CD14-positive monocyte (primary cell): ENCODE measurements at regions not wholly inside any gene's neighbourhood (a gene's known extent, or its start where the extent isn't known, plus 50 kb on each side); places are given as distances from the start of the nearest gene placed in this dataset.

Experiments used
- DNase-seq, 3 donors: peaks; one replicate each; pipeline ENCODE4 v3.0.0-alpha.2; 2011 to 2022
- H2AFZ ChIP-seq: 2 replicates; pipeline ENCODE4 v1.6.0; 2012; ENCODE audit warnings: mild to moderate bottlenecking, low read depth, low read length, inconsistent platforms; ENCODE audit not compliant: insufficient read depth, poor library complexity, severe bottlenecking
- H3K27ac ChIP-seq, 2 donors: 1 replicate in 1 of 2; 2 replicates in 1 of 2; pipeline ENCODE4 v1.5.1; 2012 to 2013; ENCODE audit warnings: low read length in 2 of 2, control low read depth in 1 of 2, inconsistent platforms in 1 of 2, low read depth in 1 of 2, mild to moderate bottlenecking in 1 of 2
- H3K27me3 ChIP-seq, 2 donors: one replicate each; pipeline versions ENCODE4 v1.6.0 to v1.6.1; 2011 to 2013; ENCODE audit warnings: low read length in 2 of 2; ENCODE audit not compliant: control insufficient read depth in 2 of 2, insufficient read depth in 2 of 2
- H3K36me3 ChIP-seq, 2 donors: replicated peaks in 1 of 2; 1 replicate in 1 of 2; 2 replicates in 1 of 2; pipeline versions ENCODE4 v1.5.1 to v1.6.1; 2012 to 2013; ENCODE audit warnings: low read length in 2 of 2, control low read depth in 1 of 2, inconsistent platforms in 1 of 2, mild to moderate bottlenecking in 1 of 2; ENCODE audit not compliant: insufficient read depth in 2 of 2, control insufficient read depth in 1 of 2
- H3K4me1 ChIP-seq, 2 donors: 1 replicate in 1 of 2; 2 replicates in 1 of 2; pipeline versions ENCODE4 v1.5.1 to v1.6.1; 2012 to 2013; ENCODE audit warnings: low read length in 2 of 2, control low read depth in 1 of 2, inconsistent platforms in 1 of 2, mild to moderate bottlenecking in 1 of 2, moderate library complexity in 1 of 2; ENCODE audit not compliant: insufficient read depth in 2 of 2, control insufficient read depth in 1 of 2
- H3K4me2 ChIP-seq: replicated peaks from 2 replicates; pipeline ENCODE3; 2012; ENCODE audit warnings: low read length, moderate library complexity, mild to moderate bottlenecking; ENCODE audit not compliant: poor library complexity, severe bottlenecking; ENCODE audit errors: extremely low read depth
- H3K4me3 ChIP-seq, 3 experiments: fragments of 200-600 bp in 1 of 3; sonication (generic) in 1 of 3; replicated peaks in 1 of 3; 1 replicate in 2 of 3; 2 replicates in 1 of 3; pipeline ENCODE4 v1.5.1; 2011 to 2013; ENCODE audit warnings: low read length in 3 of 3, mild to moderate bottlenecking in 3 of 3, control low read depth in 2 of 3, low read depth in 2 of 3, inconsistent platforms in 1 of 3, moderate library complexity in 1 of 3
- H3K79me2 ChIP-seq: 2 replicates; pipeline ENCODE4 v1.6.0; 2012; ENCODE audit warnings: mild to moderate bottlenecking, control low read depth, inconsistent platforms, low read length, moderate library complexity; ENCODE audit not compliant: insufficient read depth
- H3K9ac ChIP-seq: 2 replicates; pipeline ENCODE4 v1.6.0; 2017; ENCODE audit warnings: low read length, mild to moderate bottlenecking; ENCODE audit not compliant: insufficient read depth, poor library complexity, severe bottlenecking
- H3K9me3 ChIP-seq, 2 donors: replicated peaks in 1 of 2; 1 replicate in 1 of 2; 2 replicates in 1 of 2; pipeline versions ENCODE4 v1.5.1 to v1.6.1; 2012 to 2013; ENCODE audit warnings: low read length in 2 of 2, control low read depth in 1 of 2; ENCODE audit not compliant: control insufficient read depth in 1 of 2, insufficient read depth in 1 of 2
- H4K20me1 ChIP-seq: 2 replicates; pipeline ENCODE4 v1.6.0; 2012; ENCODE audit warnings: mild to moderate bottlenecking, low read length, control low read depth, moderate library complexity; ENCODE audit not compliant: insufficient read depth
- H3K27ac Mint-ChIP-seq, 7 donors: one replicate each; pipeline ENCODE4 v1.8.0; 2020; ENCODE audit warnings: mild to moderate bottlenecking in 7 of 7, mixed read lengths in 7 of 7, moderate library complexity in 6 of 7, inconsistent platforms in 2 of 7
- H3K27me3 Mint-ChIP-seq, 3 donors: one replicate each; pipeline ENCODE4 v1.8.0; 2021 to 2022; ENCODE audit warnings: low read depth in 3 of 3, mild to moderate bottlenecking in 3 of 3, mixed read lengths in 3 of 3, moderate library complexity in 3 of 3, inconsistent platforms in 1 of 3
- H3K36me3 Mint-ChIP-seq, 2 donors: one replicate each; pipeline ENCODE4 v1.8.0; 2020; ENCODE audit warnings: mixed read lengths in 2 of 2, inconsistent platforms in 1 of 2, mild to moderate bottlenecking in 1 of 2
- H3K4me1 Mint-ChIP-seq: one replicate; pipeline ENCODE4 v1.8.0; 2020; ENCODE audit warnings: mild to moderate bottlenecking, mixed read lengths
- H3K4me3 Mint-ChIP-seq, 2 donors: one replicate each; pipeline ENCODE4 v1.8.0; 2020; ENCODE audit warnings: mild to moderate bottlenecking in 2 of 2, mixed read lengths in 2 of 2, moderate library complexity in 1 of 2
- H3K9me3 Mint-ChIP-seq, 7 donors: one replicate each; pipeline ENCODE4 v1.8.0; 2020 to 2022; ENCODE audit warnings: mixed read lengths in 7 of 7, mild to moderate bottlenecking in 6 of 7, moderate library complexity in 6 of 7, inconsistent platforms in 2 of 7
- WGBS: methylation state at CpG from one replicate; pipeline ENCODE4 v1.1.5; 2013; ENCODE audit warnings: missing lambda C conversion rate; ENCODE audit not compliant: insufficient coverage; 5-methylcytosine and 5-hydroxymethylcytosine counted together
- intact Hi-C, 2 donors: fragments of 100-400 bp; cut with micrococcal nuclease; formaldehyde crosslinking; loops; one replicate each; pipeline versions ENCODE4 v1.15.0 to v1.15.1; 2023
- TF ChIP-seq, protein P1 (sequence below): fragments of 200-600 bp; IDR thresholded peaks from one replicate; pipeline ENCODE4 v1.8.0; 2022; ENCODE audit warnings: antibody characterized with exemption, mild to moderate bottlenecking

DNA sequence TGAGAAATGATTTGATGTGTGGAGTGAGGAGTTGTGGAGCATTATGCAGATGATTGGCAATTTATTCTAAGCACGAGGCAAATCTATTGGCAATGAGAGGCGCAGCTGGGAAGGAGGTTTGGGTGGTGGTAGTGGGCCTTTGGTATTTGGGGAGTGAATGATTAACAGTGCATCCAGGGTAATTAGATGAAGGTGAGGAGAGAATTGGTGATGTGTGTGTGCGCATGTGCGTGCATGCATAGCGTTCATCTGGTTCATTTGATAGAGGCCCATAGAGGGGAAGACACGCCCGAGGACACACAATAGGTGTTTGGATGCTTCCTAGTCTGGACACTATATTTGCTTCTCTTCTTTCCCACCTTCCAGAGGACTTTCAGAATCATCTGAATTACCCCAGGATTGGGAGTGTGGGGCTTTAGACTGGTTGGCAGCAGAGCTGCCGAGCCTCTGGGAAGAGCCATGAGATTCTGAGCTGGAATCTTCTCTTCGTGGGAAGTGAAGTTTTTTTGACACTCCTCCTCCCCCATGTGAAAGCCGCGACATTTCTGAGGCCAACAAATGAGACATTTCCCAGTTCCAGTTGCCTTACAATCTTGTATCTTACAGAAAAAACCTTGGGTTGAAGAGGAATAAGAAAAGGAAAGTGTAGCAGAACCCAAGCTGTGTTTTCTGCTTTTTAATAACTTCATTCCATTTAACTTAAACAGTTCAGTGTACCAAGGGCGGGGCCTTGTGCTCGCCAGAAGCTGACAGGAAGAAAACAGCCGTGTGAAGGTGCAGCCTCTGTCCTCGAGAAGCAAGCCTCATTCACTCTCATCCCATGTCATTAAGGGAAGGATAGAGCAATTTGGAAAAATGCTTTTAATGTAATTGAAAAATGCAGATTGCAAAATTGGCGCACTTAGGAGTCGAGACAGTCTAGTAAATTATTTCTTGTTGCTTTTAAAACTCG lies 65.2 kb downstream of the SLC25A47 start:
- Mint-ChIP-seq H3K27me3 (peaks cover 0 to 2% (median 0%) of the 10 kb centered on the region in 3 donors), H3K9me3 (peaks cover 0 to 2% (median 0%) of the 10 kb centered on the region in 7 donors), H3K4me3 (no peak overlapping the region), H3K4me1 (peaks cover 27% of the 10 kb centered on the region), H3K36me3 (peaks cover 29 to 35% of the 10 kb centered on the region in 2 donors), H3K27ac (peak overlapping the region in 1 of 7 donors; percentile 43)
- H3K4me2 ChIP-seq: no peak overlapping the region
- H3K79me2 ChIP-seq: peaks cover 6% of the 10 kb centered on the region
- no peak overlapping the region for H3K4me3 ChIP-seq
- intact Hi-C loops: loop anchor here (10.0 kb wide), 1 partner anchor 156 kb away; no protein-coding TSS in a partner anchor
- H3K9ac ChIP-seq: no peak overlapping the region
- peaks cover 2 to 9% of the 10 kb centered on the region in 2 donors for H3K36me3 ChIP-seq
- WGBS: 98% methylated on average over 4 of the region's 18 CpGs
- DNase-seq: no peak
- H4K20me1 ChIP-seq: peaks cover 16% of the 10 kb centered on the region
- peaks cover 15% of the 10 kb centered on the region in 2 donors for H3K4me1 ChIP-seq
- H3K27me3 ChIP-seq: no peaks in the 10 kb centered on the region
- H3K27ac ChIP-seq: no peak overlapping the region
- no peak overlapping the region for H2AFZ ChIP-seq
- no peaks in the 10 kb centered on the region for H3K9me3 ChIP-seq
- TF ChIP-seq, protein P1, sequence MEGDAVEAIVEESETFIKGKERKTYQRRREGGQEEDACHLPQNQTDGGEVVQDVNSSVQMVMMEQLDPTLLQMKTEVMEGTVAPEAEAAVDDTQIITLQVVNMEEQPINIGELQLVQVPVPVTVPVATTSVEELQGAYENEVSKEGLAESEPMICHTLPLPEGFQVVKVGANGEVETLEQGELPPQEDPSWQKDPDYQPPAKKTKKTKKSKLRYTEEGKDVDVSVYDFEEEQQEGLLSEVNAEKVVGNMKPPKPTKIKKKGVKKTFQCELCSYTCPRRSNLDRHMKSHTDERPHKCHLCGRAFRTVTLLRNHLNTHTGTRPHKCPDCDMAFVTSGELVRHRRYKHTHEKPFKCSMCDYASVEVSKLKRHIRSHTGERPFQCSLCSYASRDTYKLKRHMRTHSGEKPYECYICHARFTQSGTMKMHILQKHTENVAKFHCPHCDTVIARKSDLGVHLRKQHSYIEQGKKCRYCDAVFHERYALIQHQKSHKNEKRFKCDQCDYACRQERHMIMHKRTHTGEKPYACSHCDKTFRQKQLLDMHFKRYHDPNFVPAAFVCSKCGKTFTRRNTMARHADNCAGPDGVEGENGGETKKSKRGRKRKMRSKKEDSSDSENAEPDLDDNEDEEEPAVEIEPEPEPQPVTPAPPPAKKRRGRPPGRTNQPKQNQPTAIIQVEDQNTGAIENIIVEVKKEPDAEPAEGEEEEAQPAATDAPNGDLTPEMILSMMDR: no peak

- no peaks in the 10 kb centered on the region for H3K27me3 ChIP-seq
- Mint-ChIP-seq H3K4me3 (no peak overlapping the region), H3K27me3 (peaks cover 0 to 3% (median 2%) of the 10 kb centered on the region in 3 donors), H3K9me3 (peaks cover 0 to 2% (median 0%) of the 10 kb centered on the region in 7 donors), H3K36me3 (peaks cover 31 to 32% of the 10 kb centered on the region in 2 donors), H3K27ac (no peak overlapping the region), H3K4me1 (peaks cover 25% of the 10 kb centered on the region)
- H3K4me1 ChIP-seq: peaks cover 12% of the 10 kb centered on the region in 2 donors
- intact Hi-C loops: loop anchor here (10.0 kb wide), 1 partner anchor 155 kb away; no protein-coding TSS in a partner anchor
- H3K36me3 ChIP-seq: peaks cover 2 to 8% of the 10 kb centered on the region in 2 donors
- peaks cover 2% of the 10 kb centered on the region for H3K79me2 ChIP-seq
- no peak overlapping the region for H3K4me2 ChIP-seq
- H2AFZ ChIP-seq: no peak overlapping the region
- H3K9ac ChIP-seq: no peak overlapping the region
- H4K20me1 ChIP-seq: peaks cover 6% of the 10 kb centered on the region
- no peak overlapping the region for H3K4me3 ChIP-seq
- 96% methylated on average over 4 of the region's 12 CpGs for WGBS
- TF ChIP-seq, protein P1: no peak
- no peak for DNase-seq
- H3K9me3 ChIP-seq: no peaks in the 10 kb centered on the region
- no peak overlapping the region for H3K27ac ChIP-seq
These were observed 66.5 kb downstream of the SLC25A47 start for GRCh38 chr14:100389497-100390104.
